GM18907 (cell line): ENCODE measurements at regions not wholly inside any gene's neighbourhood (a gene's known extent, or its start where the extent isn't known, plus 50 kb on each side); places are given as distances from the start of the nearest gene placed in this dataset.
"Not testable (repeated sequence)": the region's sequence is repeated elsewhere in the genome, so short reads cannot be mapped to it uniquely, and the experiment has no call there.

Experiments
- ATAC-seq: cut with Tn5 transposase; IDR thresholded peaks from one replicate; pipeline ENCODE4 v1.9.1; 2021; ENCODE audit warnings: mild to moderate bottlenecking, moderate library complexity; ENCODE audit not compliant: unreplicated experiment

DNA sequence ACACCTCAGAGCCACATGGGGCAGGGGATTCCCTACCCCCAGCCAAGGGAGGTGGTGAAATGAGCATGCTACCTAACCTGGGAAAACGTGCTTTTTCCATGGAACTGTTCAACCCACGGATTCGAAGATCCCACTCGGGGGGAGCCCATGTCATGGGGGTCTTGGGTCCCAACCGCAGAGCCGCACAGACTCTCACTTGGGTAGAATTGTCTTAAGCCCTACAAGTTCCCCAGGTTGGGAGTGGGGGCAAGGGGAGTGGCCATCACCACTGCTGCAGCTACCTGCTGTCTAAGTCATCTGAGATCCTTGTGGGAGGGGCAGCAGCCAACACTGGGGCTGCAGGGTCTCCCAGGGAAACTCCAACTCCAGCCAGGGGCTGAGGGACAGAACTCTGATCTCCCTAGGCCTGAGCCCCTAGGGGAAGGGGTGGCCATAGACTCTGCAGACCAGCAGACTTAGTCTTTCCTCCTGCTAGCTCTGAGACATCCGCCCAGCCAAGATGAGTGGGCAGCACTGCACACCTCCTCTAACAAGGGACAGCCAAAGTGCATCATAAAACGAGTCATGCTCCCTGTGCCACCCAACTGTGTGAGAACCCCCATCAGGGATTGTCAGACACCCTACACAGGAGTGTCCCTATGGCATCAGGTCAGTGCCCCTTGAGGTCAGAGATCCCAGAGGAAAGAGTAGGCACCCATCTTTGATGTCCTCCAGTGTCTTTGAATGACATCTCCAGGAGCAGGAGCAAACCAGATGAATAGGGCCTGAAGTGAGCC, 610.4 kb upstream of the SLITRK6 start:
- ATAC-seq, result no peak

DNA sequence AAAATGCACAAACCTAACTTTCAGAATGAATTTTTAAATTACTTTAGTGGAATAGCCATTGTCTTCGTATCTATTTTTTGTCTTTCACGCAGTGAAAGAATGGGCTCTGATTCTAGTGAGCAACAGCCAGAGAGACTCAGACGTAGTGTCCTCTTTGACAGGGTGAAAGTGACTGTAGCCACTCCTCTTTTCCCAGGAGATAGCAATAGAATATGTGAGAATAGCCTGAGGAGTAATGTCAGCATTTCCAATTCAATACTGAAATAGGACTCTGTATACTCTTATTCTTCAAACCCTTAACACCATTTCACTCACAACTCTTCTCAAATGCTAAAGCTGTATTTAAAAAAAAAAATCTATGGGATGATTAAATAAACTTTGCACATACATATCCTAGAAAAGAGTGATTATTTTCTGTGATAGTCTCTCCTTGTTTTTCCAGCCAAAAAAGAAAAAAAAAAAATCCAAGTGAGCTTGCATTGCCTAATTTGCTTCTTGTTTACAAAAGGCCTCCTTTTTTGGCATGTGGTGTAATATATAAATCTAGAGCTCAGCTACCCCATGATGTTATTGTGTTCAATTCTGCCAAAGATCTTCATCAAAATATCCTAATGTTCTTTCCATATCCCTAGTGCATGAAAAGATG, 626.1 kb upstream of the SLITRK6 start:
- ATAC-seq, result no peak

DNA sequence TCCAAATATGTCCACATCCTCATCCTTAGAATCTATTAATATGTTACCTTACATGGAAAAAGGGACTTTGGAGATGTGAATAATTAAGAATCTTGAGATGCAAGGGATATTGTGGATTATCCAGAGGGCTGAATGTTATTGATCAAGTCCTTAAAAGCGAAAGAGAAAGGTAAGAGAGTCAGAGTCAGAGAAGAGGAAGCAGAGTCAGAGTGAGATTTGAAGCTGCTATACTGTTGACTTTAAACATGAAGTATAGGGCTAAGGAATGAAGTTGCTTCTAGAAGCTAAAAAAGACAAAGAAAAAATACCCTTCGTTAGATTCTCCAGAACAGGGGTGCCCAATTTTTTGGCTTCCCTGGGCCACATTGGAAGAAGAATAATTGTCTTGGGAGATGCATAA, 627.2 kb upstream of the SLITRK6 start:
- no peak for ATAC-seq

DNA sequence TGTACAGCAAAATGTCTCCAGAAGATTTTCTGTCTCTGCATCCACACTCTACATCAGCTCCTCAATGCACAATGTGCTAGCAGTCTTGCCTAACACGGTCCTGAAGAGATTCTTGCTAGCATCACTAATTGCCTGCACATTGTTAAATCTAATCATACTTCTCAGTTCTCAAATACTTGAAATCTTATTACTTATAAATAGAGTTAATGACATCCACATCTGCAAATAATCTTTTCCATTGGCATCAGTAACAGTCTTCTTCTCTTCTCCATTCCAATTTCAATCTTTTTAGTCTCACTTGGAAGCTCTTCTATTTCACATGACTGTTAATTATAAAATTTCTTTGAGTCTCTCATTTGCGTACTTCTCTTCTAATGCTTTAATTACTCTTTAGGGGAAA, 630.5 kb upstream of the SLITRK6 start:
- no peak for ATAC-seq

DNA sequence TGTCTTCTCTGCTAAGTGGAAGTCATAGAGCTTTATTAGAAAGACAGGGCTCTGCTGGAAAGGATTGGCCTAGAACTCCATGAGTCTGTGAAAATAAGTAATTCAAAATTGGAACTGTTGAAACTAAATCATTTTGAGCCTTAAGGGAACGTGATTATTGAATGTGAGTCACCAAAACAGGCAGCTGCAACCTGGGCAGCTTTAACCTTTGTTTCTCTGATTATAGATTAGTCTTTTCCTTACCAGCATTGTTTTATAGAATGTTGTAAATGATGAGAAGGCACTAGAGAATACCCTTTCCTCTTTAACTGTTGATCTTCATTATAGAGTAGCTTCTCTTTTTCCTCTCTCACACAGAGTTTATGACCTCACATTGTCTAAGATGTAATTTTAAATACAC, 638.8 kb upstream of the SLITRK6 start:
- no peak for ATAC-seq

DNA sequence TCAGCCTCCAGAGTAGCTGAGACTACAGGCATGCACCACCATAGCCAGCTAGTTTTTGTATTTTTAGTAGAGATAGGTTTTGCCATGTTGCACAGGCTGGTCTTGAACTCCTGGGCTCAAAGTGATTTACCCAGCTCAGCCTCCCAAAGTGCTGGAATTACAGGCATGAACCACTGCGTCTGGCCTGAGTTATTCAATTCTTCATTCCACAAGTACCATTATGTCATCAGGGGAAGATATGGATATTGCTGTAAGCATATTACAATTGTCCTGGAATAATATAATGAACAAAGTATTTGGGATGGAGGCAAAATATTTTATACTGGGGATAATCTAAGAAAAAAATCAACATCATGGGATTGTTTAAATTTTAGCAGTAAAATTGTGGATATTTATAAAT, 646.0 kb upstream of the SLITRK6 start:
- no peak for ATAC-seq

DNA sequence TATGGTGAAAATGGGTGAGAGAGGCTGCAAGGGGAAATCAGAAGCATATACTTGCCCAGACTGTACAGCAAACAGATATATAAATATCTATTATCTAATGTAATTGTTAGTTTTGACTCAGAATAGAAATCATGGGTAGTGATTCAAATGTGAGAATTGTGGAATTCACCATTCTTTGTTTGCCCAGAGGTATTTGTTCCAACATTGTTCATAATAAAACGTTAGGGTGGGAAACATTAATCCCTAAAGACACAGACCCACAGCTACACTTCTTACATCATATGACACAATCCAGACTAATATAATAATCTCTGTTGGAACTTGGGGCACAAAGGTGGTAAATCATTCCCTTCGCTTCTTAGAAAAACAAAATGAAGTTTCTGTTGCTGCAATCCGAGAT, 646.5 kb upstream of the SLITRK6 start:
- ATAC-seq, result no peak

DNA sequence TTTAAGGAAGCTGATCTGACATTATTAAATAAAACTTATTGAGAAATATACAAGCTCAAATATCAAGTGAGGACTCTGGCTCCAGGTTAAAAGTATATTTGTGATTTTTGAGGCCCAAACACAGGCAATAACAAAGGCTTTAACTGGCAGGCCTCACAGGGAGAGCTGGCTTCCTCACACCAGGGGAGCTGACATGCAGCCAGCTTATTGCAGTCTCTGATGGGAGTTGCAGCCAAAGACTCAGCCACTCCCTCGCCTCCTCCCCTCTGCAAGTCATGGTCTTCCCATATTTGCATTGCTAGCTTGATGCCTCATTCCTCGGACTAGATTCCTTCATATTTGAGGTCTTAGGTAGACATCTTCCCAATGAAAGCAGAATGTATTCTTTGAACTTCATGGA, 647.1 kb upstream of the SLITRK6 start:
- ATAC-seq, result no peak

DNA sequence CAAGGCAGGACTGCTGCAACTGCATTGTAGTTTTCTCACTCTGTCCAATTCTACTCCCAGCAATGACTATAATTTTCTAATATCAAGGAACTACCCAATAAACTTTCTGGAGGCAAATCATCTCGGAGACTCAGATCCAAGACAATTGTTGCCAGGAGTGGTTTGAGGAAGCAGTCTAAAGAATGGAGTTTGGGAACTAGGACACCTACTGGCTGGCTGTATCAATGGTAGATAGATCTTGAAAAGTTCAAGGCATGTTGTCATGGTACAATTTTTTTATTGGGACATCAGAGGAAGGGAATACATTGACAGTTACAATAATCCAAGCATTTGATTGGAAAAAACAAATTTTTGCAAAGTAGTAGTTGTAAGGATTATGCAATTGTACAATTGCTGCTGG, 648.3 kb upstream of the SLITRK6 start:
- no peak for ATAC-seq

DNA sequence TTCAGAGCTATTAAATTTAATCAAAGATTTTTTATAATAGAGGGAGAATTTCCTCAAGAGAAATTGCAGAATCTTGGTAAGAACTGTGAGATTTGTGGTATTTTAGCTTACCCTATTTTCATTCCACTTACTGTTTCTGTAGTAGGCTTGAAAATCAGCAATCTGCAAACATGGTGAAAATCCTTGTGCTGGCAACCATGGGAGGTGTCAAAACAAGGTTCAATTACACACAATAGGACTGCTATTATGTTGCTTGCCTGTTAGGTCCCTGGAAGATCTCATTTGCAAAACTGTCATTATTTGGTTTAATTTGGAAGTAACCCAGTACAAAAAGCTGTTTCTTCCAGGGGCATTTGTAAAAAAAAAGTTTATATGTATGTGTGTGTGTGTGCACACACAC, 662.8 kb upstream of the SLITRK6 start:
- no peak for ATAC-seq

DNA sequence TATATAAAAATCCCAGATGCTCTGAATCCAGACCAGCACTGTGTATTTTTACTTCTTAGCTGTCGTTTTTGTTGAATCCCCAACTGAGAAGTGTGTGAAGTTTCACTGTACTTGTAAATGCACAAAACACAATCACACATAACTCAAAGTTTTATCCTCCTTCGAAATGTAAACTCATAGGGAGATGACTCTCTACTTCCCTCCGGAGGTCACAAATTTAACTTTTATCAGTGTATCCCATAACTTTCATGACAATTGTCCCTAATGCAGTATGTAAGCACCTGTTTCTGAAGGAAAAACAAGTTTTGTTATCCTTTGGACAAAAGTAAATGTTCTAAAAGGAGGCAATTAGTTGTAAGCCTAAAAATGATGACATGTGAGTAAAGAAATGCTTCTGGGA, 665.0 kb upstream of the SLITRK6 start:
- no peak for ATAC-seq

DNA sequence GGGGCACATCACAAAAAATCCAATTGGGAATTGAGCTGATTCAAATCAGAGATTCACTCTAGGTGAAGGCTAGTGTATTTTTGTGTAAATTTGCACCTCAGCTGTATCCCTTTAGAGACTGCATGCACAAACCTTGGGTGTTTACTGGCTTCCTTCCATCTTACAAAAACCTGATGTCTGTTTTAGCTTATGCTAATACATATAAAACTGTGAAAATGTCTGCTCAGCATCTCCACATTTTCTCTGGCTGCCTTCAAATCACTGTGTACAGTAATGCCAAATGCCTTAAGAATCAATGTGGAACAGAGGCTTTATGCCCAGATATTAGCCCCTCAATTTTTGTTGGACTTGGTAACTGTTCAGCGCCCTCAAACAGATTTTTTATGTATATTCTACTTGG, 675.8 kb upstream of the SLITRK6 start:
- ATAC-seq, result no peak

DNA sequence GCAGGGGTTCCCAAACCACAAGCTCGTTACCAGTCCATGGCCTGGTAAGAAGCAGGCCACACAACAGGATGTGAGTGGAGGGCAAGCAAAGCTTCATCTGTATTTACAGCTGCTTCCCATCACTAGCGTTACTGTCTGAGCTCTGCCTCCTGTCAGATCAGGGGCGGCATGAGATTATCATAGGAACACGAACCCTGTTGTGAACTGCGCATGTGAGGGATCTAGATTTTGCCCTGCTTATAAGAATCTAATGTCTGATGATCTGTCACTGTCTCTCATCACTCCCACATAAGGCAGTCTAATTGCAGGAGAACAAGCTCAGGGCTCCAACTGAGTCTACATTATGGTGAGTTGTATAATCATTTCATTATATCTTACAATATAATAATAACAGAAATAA, 677.4 kb upstream of the SLITRK6 start:
- no peak for ATAC-seq

DNA sequence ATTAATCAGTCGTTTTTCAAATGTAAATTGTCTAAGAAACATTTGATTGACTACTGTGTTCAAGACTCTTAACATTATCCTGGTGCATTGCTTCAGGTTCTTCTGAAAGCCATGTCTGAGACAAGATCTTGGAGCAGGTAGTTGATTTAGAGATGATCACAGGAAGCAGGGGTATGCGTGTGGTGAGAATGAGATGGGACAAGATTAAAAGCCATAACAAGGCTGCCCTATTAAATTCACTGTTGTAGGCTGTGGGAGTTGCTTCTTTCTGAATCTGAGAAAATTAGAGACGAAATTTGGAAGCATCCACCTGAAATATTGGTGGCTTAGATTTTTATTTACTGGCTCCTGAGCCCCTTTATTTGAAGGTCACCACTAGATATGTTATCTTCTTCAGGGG, 687.4 kb upstream of the SLITRK6 start:
- no peak for ATAC-seq

DNA sequence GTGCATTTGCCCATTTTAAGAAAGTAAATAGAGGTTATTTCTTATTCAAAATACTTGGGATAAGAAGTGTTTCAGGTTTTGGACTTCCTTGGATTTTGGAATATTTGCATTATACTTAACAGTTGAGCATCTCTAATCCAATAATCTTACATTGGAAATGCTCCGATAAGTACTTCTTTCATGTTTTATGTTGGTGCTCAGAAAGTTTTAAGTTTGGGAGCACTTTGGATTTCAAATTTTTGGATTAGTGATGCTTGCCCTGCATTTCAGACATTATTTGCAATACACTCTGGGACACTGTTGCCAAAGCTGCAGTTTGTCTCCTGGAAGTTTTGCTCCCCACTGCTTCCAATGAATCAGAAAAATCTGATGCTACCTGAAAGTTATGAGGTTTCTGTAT, 691.9 kb upstream of the SLITRK6 start:
- ATAC-seq, result no peak

DNA sequence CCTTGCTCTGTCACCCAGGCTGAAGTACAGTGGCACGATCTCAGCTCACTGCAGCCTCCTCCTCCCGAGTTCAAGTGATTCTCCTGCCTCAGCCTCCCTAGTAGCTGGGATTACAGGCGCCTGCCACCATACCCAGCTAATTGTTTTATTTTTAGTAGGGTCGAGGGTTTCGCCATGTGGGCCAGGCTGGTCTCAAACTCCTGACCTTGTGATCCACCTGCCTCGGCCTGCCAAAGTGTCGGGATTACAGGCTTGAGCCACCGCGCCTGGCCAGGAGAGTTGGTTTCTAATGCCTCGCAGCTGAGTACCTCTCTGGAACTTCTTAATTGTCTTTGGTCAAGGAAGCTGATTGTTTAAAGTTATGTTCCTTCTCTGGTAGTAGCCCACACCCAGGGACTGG, 702.7 kb upstream of the SLITRK6 start:
- not testable (repeated sequence) for ATAC-seq

DNA sequence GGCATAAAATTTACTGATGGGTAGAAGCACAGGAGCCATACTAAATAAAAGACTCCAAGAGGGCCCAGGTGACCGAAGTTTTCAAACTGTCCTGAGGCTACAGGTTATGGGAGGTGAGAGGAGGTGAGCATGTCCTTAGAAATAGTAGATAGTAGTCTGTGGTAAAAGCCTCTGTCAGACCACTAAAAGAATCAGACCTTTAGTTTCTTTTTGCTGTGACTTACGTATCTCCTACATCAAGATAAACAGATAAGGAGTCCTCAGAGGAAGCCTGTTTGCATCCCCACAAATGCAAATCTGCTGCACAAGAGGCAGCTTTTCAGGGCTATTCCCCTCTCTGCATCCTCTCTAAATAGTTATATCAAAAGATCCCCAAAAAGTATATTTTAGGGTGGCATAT, 711.6 kb upstream of the SLITRK6 start:
- no peak for ATAC-seq

DNA sequence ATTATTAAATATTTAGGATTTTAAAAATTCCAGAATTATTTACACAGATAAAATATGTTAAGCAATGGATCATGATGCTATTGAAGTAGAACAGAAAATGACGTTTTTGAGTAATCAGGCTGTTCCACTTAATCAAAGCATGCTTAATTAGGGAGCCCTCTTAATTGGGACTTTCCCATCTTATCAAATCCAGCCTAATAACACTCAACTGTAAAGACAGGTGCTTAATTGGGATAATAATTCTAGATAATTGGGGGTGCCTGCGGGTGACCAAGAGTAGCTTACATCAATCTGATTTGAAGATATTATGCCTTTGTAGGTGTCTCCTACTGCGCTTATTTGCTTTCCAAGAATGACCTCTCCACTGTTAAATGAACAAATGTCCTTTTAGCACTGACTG, 742.2 kb upstream of the SLITRK6 start:
- no peak for ATAC-seq

DNA sequence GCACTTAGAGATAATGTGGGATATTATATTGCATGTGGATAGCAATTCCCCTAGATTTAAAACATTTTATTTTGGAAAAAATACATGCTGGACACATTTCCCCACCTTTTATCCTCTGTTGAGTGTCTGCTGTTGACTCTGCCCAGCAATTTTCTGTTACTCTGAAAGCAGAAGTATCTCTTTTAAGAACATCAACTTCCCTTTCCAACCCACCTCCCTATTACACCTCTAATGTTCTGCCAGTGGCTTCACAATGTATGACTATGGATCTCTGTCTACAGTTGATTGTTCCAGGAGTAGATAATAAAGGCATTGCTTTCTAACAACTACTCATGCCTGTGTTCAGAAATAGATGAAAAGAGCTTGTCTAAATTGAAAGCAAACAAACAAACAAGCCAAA, 754.8 kb upstream of the SLITRK6 start:
- ATAC-seq, result no peak

DNA sequence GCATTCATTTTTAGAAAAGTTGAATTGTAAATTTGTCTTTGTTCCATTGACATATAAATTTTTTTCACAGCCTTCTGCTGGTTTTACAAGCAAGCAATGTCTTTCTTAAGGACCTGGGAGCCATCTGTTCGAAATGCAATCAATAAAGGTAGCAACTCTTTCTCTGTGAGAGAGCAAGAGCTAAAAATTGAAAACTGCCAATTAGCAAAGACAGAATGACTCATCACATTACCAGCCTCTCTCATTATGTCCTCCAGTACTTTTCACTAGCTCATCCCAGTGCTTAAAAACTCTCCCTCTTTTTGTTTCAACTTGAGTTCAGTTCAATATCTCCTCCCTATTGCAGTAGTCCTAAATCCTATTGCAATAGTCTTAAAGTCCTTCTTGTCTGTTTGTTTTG, 760.7 kb upstream of the SLITRK6 start:
- ATAC-seq, result no peak

DNA sequence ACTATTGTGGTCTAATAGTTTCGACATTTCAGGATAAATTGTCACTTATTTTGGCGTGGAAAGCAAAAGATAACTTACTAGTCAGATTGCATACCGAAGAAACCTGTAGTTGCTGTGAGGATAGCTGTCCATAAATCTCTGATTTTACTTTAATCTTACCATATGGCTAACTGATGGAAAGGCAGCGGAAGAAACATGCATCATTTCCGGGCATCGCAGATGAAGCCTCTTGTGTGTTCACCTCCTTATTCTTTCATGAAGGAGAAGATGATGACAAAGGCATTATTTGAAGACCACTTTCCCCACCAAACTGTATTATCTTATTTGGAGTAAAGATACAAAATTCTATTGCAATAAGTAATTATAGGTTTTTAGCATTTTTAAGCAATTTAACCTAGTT, 763.6 kb upstream of the SLITRK6 start:
- no peak for ATAC-seq

DNA sequence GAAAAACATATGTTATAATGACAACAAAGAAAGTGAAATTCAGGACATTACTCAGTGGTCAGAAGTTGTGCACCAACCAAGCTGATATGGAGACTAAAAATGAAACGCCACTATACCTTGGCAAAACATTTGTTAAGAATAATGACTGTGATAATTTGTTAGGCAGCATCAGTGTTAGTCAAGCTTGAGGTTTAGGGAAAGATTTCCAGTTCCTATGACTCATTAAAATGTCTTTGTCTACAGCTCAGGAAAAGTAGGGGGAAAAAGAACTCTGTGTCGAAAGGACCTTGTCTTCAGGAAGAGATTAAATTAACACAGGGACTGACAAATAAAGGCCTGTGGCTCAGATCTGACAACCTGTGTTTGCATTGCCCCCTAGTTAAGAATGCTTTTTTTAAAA, 764.1 kb upstream of the SLITRK6 start:
- no peak for ATAC-seq

DNA sequence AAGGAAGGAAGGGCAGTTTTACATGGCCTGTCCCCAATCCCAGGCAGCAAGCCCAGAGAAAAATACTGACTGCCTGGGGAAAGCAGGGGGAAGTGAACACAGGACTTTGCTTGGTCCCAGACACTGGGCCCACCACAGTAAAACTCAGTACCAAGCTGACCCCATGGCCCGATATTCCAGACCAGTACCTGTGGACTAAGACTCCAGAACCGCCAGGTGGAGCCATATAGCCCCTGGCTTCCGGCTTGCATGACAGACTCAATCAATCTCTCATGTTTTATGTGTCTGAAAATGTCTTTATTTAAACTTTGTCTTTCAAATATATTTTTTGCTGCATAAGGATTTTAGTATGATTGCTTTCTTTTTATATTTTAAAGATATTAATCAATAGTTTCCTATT, 767.9 kb upstream of the SLITRK6 start:
- ATAC-seq, result no peak
